HG03097 (cell line): ENCODE measurements at regions not wholly inside any gene's neighbourhood (a gene's known extent, or its start where the extent isn't known, plus 50 kb on each side); places are given as distances from the start of the nearest gene placed in this dataset.

ENCODE experiments used
- ATAC-seq: cut with Tn5 transposase; IDR thresholded peaks from one replicate; pipeline ENCODE4 v1.9.1; 2021; ENCODE audit not compliant: unreplicated experiment, low FRiP score

GRCh38 chr2:176592216-176592615 is 323.0 kb downstream of the MTX2 start:
- no peak for ATAC-seq

GRCh38 chr2:176595986-176596385 is 326.7 kb downstream of the MTX2 start:
- ATAC-seq, result no peak

DNA sequence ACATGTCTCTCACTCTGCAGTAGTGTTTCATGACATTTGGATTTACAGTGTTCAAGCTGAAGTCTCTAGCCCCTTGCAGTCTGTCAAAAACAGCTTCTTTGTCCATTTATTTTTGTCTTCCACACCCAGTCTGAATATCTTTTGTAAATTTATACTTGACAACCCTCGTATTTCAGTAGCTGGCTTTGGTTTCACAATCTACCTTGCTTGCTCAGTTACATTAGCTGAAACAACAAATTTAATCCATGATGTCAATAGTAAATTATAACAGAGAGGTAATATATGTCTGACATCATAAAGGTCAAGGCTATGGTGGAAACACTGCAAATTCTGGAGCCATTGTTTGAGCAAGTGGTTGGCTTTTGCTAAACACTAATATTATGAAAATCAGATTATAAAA is 328.7 kb downstream of the MTX2 start:
- ATAC-seq, result no peak

DNA sequence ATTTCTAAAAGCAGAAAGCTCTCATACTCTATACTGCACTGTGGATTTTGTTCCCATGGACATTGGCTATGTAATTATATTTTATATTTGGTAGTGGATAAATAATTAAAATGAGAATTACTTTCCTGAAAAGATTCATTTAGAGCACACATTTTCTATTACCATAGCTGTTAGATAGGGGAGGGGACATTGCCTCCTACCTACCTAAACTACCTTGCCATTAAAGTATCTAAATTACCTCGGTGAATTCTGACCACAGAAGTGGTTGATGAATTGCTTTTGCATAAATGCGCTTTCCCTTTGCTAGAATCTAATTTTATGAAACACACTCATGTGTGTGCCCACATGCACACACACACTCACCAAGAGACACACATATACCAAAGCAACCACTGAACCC is 329.1 kb downstream of the MTX2 start:
- no peak for ATAC-seq

DNA sequence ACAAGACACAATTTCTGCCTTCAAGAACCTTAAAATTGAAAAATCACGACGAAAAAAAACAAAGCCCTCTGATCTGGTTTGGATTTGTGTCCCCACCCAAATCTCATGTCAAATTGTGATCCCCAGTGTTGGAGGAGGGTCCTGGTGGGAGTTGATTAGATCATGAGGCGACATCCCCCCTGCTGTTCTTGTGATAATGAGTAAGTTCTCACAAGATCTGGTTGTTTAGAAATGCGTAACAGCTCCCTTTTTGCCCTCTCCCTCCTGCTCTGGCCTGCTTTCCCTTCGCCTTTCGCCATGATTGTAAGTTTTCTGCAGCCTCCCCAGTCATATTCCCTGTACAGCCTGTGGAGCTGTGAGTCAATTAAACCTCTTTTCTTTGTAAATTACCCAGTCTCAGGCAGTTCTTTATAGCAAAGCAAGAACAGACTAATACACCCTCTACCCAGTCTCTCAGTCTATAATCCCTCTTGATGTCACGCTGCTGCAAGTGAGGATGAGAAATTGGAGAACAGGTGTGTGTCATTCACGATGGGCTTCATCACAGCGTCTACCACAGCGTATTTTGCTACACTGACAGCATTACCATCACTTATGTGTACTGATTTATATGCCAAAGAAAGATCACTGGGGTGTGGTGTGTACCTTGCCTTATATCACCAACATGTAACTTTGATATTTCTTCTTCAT is 330.7 kb downstream of the MTX2 start:
- no peak for ATAC-seq

DNA sequence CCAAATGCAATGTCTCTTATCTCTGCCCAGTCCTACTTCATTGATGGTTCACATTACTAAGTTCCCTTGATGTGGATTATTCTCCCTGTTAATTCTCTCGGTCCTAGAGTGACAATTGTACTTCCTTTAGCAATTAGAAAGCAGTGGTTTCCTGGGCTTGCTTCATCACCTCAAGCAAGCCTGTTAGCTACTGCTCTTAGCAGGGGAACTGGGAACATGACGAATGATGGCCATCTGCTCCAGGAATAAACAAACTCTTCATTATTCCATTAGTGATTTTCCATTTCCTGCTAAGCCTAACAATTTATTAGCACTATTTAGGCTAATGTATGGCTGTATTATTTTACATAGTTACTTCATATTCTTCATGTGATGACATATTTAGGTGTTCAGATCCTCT is 331.8 kb downstream of the MTX2 start:
- no peak for ATAC-seq

GRCh38 chr2:176612036-176612435 is 342.8 kb downstream of the MTX2 start:
- ATAC-seq, result no peak

DNA sequence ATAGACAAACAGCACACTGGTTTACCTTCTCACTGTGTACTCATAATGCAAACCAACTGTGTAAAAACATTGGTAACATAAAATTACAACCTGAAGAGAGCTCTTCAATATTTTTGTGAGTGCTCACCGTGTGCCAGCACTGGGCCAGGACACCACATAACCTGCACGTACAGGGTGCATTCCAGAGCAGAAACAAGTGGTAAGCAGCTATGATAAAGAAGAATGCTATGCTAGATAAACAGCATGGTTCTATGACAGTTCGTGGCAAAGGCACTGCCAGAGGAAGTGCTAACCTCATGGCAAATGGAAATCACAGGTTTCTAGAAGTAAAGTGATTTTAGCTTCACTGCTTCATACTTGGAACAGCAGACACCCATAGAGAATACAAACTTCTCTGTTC is 343.5 kb downstream of the MTX2 start:
- no peak for ATAC-seq

- no peak for ATAC-seq
Observed at GRCh38 chr2:176613323-176613987, 344.2 kb downstream of the MTX2 start.

DNA sequence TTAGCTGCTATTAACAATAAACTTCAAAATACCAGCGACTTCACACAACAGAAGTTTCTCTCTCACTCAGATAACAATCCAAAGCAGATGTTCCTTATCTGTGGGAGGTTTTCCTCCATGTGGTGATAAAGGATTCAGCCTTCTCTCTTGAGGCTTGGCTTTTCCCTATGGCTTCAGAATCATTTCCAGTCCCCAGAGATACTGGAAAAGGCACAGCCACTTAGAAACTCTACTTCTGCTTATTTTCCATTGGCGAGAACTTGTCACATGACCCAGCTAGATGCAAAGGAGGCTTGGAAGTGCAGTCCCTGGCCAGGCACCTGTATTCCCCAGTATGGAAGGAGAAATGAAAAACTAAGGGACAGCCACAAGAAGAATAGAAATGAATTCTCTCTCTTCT is 344.8 kb downstream of the MTX2 start:
- ATAC-seq, result no peak

DNA sequence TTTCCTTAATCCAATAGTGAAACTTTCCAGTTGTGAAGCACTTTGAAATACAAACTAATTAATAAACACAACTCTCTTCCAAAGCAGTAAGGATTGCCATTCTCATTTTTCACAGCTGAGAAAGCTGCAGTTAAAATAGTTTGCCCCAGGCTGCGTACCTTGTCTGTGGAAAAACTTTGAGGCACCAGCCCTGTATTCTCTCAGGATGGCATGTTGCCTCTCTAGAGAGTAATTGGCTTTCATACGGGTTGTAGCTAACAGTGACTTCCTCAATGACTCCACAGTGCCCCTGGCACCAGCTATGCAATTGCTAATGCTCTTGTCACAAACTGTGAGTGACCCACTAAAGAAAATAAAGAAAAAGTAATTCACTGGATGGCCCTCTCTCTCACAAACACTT is 345.7 kb downstream of the MTX2 start:
- no peak for ATAC-seq

GRCh38 chr2:176619504-176619903 is 350.3 kb downstream of the MTX2 start:
- ATAC-seq, result no peak

DNA sequence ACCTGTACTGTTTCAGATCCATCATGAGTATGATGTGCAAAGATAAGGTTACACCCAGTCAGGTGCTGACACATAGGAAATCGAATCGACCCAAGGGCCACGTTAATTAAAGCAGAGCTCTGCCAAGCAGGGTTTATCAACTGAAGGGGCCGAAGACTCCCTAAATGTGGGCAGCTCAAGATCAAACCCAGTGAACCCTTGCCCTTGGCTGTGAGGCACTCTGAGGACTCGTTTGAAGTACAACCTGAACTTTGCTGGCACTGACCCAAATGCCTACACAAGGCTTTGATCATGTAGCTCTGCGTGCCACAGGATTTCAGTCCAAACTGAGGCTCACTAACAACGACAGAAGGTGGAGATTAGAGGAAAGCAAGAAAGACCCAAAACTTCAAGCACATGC is 352.1 kb downstream of the MTX2 start:
- ATAC-seq, result no peak

- ATAC-seq, result no peak
Observed at GRCh38 chr2:176622792-176623191, 353.6 kb downstream of the MTX2 start.

DNA sequence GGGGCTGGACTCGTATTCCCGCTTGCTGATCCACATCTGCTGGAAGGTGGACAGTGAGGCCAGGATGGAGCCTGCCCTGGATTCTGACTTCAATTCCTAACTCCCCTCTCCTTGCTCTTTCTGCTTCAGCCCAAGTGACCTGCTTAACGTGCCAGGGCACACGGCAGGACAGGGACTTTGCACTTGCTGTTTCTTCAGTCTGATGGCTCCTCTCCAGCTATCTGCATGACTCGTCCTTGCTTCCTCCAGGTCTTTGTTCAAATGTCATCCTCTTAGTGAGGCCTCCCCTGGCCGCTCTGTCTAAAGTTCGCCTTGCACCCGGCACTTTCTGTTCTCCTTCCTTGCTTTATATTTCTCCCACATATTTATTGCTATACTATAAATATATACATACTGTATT is 357.6 kb downstream of the MTX2 start:
- no peak for ATAC-seq

DNA sequence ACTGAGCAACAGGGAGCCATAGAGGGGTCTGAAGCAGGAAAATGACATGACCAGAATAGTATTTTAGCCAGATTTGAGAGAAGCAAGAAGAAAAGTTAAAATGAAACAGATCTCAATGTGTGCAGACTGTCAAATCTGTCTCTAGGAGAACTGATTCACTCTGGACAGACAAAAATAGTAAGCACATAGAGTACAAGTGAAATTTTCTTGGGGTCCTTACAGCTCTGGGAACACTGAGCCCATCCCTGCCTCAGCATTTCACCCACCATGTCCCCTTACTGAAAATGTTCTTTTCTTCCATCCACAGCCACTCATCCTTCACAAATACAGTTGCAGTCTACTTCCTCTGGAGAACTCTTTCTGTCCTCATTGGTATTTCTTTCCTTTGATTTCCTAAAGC is 359.2 kb downstream of the MTX2 start:
- no peak for ATAC-seq

- ATAC-seq, result no peak
Observed at GRCh38 chr2:176633754-176634153, 364.5 kb downstream of the MTX2 start.

- no peak for ATAC-seq
Observed at GRCh38 chr2:176636401-176636800, 367.2 kb downstream of the MTX2 start.

GRCh38 chr2:176637142-176637485 is 367.9 kb downstream of the MTX2 start:
- ATAC-seq, result no peak

DNA sequence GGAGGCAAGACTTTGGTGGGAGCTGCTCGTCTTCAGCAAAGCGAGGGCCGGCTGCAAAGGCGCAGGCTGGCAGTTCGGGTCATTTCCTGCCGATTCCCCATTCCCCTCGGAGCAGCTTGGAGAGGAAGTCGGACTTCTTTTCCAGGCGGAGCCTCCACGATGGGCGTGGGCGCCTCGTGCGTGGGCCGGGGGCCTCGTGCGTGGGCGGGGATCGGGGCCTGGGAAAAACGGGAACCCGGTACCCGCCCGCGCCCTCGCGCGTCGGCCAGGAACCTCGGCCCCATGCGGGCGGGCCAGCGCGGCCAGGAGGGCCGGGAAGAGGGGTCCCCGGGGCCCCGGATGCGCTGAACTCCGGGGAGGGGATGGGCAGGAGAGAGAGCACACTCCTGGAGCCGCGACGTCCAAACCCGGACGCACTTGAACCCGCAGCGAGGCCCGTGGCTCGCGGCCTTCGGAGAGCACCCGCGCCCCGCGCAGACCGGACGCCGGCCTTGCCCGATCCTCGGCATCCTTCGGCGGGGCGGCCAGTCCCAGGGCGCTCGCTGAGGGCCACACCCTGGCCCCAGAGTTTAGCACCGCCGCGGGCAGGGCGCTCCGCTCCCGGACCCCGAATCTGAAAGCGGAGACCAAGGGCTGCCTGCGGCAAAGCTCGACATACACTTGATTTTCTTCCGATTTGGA is 368.4 kb downstream of the MTX2 start:
- ATAC-seq, result no peak

GRCh38 chr2:176638167-176639015 is 369.1 kb downstream of the MTX2 start:
- no peak for ATAC-seq
